Stimulated activated CD8-positive, alpha-beta memory T cell treated with anti-CD3 and anti-CD28 coated beads, Interleukin-12 subunit alpha, Interleukin-12 subunit beta, amount 100 ng/mL, for 1 hour (primary cell): ENCODE measurements at regions not wholly inside any gene's neighbourhood (a gene's known extent, or its start where the extent isn't known, plus 50 kb on each side); places are given as distances from the start of the nearest gene placed in this dataset.

ENCODE experiments used
- DNase-seq: peaks from one replicate; pipeline ENCODE4 v3.0.0-alpha.2; 2020; ENCODE audit warnings: low read depth

GRCh38 chr9:1267141-1267570 lies 217.0 kb downstream of the DMRT2 start:
- DNase-seq: no peak

DNA sequence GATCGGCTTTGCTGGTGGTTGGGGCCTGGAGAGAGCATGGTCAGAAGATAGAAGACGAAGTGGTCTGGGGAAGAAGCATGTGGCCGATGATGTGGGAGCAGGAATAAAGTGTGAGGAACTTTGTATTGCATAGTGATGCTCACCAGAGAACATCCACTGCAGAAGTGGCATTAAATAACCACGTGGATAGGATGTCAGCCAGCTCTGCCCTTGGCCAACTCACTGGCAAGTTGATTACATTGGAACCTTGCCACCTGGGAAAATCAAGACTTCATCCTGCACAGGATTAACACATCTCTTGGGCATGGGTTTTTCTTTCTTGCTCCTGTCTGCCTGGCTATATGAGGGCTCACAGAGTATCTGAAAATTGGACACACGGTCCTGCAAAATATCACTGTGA lies 217.4 kb downstream of the DMRT2 start:
- no peak for DNase-seq

DNA sequence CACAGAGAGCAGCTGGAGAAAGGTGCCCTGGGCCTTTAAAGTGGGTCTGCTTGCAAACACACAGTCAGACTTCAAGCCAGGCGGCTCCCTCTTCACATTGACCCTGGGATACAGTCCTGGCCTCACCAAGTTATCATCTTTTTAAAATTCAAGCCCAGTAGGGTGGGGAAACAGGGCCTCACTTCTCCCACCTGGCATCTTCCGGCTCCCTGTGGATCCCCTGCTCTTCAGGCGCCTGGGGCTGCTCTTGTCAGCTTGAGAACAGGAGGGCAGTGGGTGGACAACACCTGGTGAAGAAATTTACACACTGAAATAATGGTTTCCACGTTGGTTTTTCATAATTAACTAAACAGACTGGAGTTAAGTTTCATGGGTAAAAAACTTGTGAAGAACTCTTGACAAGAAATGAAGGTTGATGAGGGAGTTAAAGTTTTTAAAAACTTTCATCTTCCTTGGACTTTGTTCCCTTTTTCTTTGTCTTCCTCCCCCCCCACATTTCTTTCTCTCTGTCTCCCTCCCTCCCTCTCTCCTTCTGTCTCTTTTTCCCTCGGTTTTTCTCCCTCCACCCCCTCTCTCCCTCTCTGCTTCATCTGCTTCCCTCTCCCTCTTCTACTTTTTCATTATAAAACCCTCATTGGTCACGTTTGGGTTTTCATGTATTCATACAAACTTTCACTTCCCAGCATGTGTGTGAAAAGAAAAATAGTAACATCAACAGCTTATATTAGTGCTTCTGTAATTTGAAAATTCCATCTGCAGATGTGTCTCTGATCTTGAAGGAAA lies 219.6 kb downstream of the DMRT2 start:
- DNase-seq: no peak

GRCh38 chr9:1271367-1271766 lies 221.2 kb downstream of the DMRT2 start:
- DNase-seq: no peak

GRCh38 chr9:1271786-1272185 lies 221.6 kb downstream of the DMRT2 start:
- DNase-seq: no peak

DNA sequence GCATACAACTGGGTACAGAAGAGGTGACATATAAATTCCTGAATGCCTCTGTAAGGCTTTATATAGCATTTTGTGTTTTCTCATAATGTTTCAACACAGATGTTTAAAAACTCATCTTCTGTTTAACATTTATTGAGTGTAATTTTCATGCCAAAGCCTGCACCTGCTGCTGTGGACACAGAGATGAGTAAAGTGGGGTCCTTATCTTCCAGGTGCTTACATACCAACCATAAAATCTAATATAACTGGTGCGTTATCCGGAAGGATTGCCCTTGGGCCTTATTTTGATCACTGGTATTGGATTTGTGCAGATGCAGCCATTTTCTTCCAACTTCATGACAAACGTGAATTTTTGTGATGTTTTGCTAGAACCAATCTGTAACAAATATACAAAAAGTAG lies 222.3 kb downstream of the DMRT2 start:
- DNase-seq: no peak

GRCh38 chr9:1273859-1274258 lies 223.7 kb downstream of the DMRT2 start:
- DNase-seq: no peak

- no peak for DNase-seq
Observed at GRCh38 chr9:1274334-1274733, 224.2 kb downstream of the DMRT2 start.

DNA sequence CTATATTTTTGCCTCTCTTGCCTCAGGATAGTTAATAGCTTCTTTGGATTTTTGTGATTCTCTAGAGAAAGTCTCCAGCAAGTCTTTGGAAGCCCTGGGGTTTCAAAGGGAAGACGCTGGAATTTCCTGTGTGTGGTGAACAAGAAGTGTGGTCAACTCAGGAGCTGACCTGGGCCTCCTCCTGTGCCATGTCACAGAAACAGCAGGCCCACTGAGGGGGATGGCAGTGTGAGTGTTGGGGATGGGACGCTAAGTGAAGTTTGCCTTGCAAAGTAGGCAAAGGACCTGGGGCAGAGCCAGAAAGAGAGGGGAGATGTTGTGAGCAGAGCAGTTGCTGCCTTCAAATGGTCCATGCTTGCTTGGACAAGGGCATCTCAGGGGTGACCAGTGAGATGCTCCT lies 226.3 kb downstream of the DMRT2 start:
- DNase-seq: no peak

DNA sequence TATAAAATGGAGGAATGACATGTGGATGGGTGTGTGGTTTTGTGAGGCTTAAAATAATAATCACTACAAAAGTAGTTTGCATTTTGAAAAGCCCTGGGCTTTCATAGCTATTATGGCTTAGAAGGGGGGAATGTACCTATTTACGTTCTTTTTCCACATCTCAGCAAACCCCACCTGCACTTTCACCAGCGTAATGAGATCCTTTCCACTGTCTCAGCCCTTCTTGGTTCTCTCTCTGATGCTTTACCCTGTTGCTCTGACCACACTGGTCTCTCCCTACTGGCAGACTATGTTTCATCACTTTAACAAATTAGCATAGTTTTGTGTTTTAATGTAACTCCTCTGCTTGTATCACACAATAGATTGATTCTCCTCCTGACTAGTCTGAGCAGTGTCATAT lies 234.6 kb downstream of the DMRT2 start:
- DNase-seq: no peak

GRCh38 chr9:1285526-1285925 lies 235.4 kb downstream of the DMRT2 start:
- no peak for DNase-seq

GRCh38 chr9:1292384-1292783 lies 242.2 kb downstream of the DMRT2 start:
- DNase-seq: no peak

DNA sequence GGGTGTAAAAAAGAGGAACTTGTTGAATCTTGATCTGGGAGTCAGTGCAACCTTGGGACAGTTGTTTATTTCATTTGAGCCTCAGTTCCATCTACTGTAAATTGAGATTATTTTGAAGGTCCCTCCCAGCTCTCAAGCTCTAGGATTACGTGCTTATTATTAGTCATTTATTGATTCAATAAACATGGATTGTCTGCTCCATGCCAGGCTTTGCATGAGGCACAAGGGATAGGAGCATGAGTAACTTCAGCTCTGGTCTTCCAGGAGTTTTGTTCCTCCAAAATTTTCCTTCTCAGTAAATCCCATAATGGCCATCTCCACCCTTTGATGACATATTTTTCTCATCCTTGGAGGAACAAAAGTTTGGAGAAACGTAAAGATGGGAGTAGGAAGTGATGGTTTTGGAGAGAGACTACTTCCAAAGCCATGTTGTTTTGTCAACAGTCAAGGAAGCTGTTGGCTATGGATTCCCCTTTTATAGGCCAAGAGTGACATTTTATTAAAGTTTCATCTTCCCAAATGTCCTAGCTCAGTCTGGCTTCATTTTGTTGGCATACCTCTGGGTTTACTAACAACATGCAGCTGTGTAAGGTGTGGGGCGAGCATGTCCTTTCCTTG lies 244.6 kb downstream of the DMRT2 start:
- DNase-seq: no peak

- no peak for DNase-seq
Observed at GRCh38 chr9:1296331-1296730, 246.2 kb downstream of the DMRT2 start.

DNA sequence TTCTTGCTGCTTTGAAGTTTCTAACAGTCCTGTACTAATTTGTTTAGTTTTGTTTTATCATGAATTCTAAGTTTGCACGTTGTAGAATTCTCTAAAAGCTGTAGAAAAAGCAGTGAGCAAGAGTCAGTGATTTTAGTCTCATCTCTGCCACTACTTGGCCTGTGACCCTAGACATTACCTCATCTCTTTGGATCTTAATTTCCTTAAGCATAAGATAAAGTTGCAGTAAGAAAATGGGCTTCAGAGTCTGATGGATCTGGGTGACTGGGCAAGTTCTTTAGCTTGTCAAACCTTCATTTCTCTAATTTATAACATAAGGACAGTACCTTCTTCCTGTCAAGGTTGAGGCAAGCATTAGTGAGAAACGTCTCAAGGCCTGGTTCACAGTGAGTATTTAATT lies 247.9 kb downstream of the DMRT2 start:
- DNase-seq: no peak

DNA sequence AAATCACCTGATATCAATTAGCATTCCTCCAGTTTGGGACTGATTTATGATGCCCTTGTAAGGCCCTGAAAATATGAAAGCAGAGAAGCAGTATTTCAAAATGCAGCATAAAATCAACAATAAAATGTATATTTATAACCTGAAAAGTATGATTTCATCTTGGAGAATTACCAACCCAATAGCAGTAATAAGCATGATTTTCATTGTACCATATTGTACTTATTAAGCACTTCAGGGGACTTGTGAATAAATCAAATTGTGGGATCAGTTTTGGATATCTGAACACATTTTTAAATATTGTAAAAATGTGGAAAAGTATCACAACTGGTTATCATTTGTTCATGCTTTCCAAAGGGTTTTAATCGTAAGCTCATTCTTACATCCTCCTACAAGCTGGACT lies 250.8 kb downstream of the DMRT2 start:
- DNase-seq: no peak

DNA sequence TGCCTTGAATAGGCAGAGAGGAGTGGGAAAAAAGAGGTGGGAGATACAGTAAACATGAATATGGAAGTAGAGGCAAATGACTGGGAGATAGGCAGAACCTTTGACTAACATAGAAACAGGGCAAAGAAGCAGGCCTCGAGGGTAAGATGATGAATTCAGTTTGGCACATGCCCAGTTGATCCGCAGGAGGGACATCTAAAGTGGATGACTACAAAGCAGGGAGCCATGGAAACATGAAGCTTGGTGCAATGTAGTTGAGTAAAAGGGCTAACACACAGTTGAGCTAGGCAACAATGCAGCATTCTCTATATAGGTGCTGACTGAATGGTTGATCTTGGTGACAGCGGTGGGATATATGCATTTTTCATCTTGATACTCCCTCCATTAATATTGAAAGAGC lies 253.8 kb downstream of the DMRT2 start:
- DNase-seq: no peak

DNA sequence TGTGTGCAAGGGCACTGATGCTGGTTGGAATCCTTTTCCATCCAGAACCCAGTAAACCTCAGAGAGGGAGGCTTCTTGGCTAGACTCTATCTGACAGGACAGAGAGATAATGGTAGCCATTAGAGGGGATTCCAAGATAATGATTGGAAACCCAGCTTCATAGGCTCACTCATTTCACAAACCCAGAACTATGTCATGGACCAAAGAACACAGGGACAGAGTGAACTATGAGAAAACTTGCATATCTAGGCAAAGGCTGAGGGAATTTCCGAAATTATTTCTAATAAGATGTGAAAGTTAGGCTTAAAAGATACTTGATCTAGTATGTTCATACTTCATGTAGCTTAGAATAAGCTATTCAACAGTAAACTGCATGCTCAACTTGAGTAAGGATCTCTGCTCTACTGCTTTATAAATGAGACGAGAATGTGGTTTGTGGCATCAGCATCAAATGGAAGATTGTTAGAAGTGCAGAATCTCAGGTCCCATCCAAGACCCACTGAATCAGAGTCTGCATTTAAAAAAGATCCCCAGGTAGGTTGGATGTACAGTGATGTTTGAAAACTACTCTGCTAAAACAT lies 261.4 kb downstream of the DMRT2 start:
- DNase-seq: no peak

DNA sequence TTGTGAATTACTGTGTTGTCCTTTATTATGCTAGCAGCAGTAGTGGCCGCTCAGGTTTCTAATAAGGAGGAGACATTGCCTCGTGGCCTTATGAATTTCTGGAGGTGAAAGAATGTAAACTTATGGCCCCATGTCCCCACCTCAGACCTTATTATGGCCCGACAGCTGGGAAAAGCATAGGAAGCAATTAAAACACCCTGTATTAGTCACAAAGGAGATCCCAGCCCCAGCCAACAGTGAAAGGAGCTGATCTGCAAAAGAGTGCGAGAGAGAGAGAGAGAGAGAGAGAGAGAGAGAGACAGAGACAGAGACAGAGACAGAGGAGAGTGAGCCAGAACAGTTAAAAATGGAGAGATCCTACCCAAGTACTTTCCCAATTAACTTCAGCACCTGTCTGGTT lies 269.3 kb downstream of the DMRT2 start:
- no peak for DNase-seq

DNA sequence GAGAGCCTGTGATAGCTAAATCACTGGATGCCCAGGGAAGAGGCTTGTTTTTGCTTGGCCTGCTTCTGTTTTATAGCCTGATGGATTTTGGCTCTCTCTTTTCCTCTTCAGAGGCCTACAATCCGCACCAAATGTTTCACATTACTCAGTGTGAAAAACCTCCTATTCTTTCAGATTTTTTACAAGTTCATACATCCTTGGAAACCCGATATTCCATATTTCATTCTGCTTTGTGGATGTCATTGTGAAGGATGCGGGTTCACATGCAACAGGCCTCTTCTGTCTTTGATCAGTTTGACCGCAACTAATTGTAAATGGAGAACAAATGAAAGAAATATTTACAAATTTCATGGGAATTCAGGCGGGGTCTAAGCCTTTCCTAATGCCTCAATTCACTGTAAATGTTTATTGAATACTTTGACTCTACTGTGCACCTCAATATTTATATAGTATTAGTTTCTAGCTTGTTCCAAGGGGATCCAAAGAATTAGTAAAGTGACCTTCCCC lies 269.9 kb downstream of the DMRT2 start:
- no peak for DNase-seq

DNA sequence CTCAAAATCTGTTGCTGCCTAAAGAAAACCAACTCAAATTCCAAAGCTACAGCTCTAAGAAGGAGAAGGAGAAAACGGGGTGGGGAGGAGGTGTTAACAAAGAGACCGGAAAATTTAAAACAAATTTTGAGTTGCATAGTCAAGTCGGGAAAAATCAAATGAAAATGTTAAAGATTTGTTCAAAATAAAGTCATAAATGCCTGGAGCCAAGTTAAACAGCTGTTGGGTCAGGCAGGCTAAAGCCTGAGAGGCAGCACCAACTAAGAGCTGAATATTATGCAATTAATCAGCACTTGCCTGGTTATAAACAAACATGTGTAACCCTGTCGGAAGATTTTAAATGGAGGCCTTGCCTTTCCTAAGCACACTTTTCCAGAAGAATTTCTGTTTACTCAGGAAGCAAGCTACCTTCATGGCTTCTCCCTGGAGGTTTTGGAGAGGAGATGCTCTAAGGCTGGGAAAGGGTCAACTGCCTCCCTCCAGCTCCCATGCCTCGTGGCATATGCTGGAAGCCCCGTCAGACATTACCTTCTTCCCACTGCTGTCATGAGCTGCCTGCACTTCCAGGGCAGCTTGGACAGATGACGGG lies 270.5 kb downstream of the DMRT2 start:
- DNase-seq: no peak

DNA sequence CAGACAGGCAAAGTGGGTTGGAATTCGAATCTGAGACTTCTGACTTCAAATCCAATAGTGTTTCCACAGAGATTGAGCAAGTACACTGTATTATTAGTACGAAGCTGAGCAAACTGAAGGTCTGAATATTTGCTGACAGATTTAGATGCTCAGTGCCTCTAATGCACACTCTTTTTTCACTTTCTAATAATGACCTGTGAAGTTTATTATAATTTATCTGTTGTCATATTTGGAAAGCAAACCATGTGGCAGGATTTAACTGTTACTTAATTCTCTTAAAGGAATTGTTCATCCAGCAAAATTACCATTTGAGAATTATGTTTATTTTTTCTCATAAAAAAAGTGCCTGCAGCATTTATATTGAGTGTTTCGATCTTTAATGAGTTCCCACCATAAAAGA lies 277.3 kb downstream of the DMRT2 start:
- DNase-seq: no peak

DNA sequence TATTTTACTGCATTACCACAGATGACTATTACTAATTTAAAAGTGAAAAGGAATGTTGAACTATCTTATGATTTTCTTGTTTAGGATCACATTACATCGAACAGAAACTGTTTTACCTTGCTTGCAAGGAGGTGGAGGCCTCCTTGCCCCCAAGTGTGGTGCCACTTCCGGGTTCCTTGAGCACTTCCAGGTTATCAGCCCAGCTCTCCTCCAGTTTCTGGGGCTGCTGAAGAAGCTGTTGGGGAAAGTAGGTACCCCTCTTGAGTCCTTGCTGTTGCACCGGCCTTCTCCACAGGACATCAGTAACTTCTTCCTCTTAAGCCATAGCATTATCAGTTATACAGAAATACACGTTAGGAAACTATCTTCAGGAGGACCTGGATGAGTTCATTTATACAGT lies 278.2 kb downstream of the DMRT2 start:
- no peak for DNase-seq
